ENCODE measurements at regions not wholly inside any gene's neighbourhood (a gene's known extent, or its start where the extent isn't known, plus 50 kb on each side); places are given as distances from the start of the nearest gene placed in this dataset.

- TF ChIP-seq POLR2A (IDR thresholded peaks at IDR 0.05), result no peak
- TF ChIP-seq, protein P1, sequence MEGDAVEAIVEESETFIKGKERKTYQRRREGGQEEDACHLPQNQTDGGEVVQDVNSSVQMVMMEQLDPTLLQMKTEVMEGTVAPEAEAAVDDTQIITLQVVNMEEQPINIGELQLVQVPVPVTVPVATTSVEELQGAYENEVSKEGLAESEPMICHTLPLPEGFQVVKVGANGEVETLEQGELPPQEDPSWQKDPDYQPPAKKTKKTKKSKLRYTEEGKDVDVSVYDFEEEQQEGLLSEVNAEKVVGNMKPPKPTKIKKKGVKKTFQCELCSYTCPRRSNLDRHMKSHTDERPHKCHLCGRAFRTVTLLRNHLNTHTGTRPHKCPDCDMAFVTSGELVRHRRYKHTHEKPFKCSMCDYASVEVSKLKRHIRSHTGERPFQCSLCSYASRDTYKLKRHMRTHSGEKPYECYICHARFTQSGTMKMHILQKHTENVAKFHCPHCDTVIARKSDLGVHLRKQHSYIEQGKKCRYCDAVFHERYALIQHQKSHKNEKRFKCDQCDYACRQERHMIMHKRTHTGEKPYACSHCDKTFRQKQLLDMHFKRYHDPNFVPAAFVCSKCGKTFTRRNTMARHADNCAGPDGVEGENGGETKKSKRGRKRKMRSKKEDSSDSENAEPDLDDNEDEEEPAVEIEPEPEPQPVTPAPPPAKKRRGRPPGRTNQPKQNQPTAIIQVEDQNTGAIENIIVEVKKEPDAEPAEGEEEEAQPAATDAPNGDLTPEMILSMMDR (IDR thresholded peaks at IDR 0.05), result no peak
These were observed 222.5 kb downstream of the SQOR start for GRCh38 chr15:45857291-45857690.
